Cerebellar cortex (tissue), 1 donor: ENCODE measurements at regions not wholly inside any gene's neighbourhood (a gene's known extent, or its start where the extent isn't known, plus 50 kb on each side); places are given as distances from the start of the nearest gene placed in this dataset.

ENCODE experiments used
- DNase-seq: peaks from one replicate; pipeline ENCODE4 v3.0.0-alpha.2; 2015; ENCODE audit warnings: low spot score

DNA sequence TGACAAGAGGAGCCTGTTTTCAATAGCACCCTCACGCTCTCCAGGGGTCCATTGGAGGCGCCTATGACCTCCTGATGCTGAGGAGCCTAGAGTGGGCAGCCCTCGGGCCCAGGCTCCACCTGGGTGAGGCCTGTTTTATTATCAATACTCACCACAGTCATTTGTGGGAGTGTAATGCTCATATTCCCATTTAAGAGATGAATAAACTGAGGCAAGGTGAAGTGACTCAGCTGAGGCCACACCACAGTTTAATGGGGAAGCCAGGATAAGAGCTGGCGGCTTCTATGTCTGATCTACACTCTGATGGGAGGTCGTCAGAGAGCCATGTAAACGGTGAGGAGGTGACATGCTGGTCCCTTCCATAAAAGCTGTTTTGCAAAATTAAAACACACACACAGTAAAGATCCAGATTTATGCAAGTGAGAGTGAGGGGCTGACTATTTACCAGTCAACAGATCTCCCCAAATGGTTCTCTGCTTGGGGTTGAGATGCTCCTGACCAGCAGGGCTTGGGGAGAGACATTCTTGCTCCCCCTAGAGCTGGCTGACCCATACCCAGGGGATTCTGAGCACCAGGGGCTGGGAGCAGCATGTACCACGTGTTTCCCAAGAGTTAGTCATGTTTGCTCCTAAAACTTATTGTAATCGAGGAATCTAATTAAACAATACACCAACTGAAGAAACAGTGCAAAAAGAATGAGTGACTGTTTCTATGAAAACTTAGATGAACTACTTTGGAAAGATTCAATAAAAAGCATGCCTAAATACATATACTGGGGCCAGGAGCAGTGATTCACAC is 81.0 kb upstream of the INSIG1 start:
- DNase-seq, result no peak

DNA sequence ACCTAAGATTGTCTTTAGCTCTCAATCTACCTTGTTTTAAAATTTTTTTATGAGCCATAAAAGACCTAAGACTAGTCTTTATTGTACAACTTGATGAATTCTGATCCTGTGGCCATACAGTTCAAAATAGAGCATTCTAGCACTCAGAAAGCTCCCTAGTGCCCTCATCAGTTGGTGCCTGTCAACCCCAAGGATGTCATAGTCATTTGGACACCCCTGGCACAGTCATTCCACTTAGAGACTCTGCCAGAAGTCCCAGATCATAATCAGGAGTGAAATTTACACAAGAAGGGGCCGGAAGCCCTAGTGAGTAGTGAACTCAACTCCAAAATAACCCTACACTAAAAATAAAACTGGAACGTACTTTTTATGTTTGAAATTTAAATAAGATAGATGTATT is 80.0 kb upstream of the INSIG1 start:
- no peak for DNase-seq

DNA sequence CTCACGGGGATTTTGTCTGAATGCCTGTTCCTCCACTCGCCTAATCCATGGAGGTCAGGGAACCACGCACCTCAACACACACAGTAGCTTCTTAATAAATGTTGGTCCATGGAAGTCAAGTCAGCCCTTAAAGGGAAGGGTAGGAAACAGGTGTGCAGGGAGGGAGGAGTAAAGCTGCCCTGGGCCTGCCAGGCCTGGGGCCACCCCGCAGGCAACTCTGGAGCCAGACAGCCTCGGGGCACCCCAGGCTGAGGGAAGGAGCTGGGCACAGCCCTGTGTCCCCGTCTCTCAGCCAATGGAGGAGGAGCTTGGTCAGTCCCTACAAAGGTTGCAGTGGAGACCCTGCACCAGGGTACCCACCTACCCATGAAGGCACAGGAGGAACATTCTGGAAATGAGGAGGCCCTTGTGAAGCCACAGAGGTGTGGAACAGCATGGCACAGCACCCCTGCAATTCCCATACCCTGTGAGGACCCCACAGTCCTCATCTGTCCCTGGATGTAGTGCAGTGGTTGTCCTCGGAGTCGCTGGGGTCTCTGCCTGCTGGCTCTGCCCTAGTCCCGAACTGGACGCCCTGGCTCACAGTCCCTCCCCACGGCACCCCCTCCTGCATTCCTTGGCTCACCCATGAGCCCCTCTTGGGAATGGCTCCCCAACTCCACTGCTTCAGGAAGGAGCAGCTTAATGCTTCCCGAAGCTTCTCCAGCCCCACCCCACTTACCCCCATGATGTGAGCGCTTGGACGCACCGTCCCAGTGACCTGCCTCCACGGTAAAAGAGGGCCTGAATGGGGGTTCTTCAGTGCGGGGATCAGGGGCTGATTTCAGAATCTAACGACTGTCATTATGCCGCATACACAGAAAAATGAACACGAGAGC is 79.2 kb upstream of the INSIG1 start:
- DNase-seq, result no peak

DNA sequence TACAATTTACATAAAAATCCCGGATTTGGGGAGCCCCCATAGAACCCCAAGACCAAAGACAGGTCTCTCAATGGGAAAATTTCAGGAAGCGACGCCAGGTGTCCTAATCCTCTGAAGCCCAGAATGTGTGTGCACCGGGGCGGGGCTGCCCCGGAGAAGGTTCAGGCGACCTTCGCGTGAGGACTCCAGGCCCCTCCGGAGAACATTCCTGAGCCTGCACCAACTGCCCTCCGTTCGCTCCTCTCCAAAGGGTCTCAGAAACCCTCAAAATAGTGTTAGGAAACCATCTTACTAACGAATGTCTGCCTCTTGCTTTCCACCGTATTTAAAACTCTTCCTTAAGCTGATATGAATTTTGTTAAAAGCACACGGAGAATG is 78.5 kb upstream of the INSIG1 start:
- DNase-seq, result no peak

DNA sequence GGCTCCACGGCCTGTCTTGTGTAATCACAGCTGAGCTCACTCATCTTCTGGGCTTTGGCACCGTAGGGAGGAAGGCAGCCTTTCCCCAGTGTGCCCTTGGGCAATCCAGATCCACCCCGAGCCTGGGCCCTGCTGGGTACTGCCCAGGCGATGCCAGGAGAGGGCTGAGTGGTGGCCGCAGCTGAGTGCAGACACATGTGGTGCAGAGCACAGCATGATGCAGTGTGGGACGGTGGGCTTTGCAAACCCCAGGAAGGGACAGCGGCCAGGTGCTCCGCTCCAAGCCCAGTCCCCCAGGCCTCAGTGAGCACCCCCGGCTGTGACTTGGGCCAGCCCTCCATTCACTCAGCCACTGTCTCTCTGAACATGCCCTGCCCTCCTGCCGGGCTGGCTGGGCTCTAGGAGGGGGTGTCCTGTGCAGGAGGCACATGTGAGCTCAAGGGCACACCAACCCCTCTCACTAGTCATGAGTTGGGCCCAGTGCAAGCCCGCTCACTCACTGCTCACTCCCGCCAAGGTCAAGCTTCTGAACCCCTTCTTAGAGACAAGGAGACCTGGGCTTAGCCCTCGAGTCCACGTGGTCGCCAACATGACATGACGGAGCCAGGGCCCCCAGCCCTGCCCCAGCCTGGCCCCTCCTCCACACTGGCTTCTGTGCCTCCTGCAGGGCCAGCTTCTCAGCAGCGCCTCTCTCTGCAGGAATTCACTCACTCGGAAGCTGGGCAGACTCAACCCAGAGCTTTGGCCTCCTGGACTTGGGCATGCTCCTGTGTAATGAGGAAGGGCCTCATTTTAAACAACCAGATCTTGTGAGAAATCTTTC is 77.5 kb upstream of the INSIG1 start:
- DNase-seq, result no peak

DNA sequence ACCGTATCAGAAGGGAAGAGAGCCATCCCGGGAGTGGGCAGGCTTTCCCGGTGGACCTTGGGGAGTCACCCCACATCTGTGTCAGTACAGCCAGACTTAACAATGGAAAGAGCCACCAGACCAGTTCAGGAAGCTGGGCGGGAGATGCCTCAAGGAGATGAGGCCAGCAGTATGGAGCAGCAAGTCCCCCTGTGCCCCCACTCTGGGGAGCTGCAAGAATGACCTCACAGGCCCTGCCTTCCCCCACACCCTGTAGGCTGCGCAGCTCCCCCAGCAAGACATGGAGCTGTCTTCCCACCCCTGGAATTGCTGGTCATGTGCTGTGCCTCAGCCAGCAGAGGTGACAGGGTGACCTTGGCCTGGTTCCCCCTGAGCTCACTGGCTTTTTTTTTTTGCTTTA is 76.8 kb upstream of the INSIG1 start:
- no peak for DNase-seq

DNA sequence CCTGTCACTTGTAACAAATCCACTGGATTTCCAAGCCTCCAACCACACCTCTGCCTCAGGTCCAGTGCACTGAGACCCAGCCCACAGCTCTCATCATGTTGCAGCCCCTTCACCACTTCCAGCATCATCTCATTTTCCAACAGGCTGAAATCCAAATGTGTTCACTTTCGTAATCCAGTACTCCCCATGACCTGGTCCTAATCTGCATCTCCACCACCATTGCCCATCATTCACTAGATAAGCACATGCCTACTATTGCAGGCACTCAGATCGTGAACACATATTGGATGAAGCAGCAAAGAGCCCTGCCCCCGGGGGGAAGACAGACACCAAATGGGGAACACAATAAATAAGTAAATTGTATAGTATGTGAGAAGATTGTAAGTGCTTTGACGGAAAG is 76.1 kb upstream of the INSIG1 start:
- DNase-seq, result no peak

DNA sequence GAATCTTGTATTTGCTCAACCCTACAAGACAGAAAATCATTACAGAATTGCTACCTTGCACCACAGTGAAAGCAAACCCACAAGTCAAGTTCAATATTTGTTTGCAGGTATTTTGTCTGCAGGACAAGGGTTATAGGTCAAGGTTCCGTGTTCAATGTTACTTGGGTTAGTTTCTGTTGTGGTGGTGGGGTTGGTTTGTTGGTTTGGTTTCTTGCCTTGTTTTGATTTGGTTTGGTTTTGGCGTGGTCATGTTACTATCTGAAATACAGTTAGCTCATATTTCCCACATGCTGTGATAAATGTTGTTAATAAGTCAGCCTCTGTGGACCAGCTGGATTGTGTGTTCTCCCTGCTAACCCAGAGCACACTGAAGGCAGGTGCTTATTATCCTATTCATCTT is 75.6 kb upstream of the INSIG1 start:
- no peak for DNase-seq

DNA sequence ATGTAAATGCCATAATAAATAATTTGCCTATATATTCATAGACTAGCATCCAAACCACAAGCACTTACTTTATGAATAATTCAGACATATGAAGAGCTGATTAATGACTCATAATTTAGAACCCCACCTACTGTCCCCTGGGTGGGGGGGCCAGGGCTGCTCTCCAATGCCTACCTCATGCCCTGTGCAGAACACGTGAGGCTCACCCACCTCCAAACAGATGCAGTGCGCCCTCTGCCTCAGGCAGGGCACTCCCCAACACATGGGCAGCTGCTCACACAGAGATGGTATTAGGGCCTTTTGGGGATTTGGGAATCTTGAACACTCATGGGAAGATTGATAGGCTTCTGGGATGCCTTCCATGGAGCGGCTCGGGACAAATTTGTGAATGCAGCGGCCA is 75.1 kb upstream of the INSIG1 start:
- no peak for DNase-seq

DNA sequence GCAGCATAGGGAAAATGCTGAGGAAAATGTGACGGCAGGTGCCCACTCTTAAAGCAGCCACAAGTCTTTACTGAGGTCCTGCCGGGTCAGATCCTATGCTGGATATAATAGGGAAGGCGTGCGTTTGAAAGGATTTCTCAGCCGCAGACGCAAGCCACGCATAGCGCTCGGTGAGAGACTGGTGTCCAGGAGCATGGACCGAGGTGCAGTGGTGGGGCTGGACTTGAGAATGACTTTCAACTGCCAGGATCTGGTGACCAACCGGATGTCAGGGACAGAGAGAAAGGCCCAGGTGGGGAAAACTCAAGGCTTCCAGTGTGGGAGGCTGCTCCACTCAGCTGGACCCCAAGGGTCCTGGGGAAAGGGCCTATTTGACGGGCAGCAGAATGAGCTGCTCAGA is 74.7 kb upstream of the INSIG1 start:
- no peak for DNase-seq

DNA sequence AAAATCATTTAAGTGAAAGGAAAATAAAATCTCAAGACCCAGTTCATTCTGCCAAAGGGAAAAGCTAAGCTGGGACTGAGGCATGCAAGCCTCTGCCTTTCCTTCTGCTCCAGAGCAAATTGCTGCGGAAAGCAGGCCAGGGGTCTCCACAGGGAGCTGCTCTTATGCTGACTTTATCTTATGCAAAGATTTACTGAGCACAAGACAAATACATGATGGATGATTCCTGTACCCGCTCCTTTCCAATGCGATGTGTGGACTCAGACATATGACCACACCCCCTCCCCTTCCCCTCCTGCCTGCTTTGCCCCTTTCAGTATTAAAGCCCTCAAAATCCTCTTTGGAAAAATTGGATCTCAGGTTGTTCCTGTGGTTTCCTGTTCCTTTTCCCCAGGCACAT is 74.2 kb upstream of the INSIG1 start:
- no peak for DNase-seq

DNA sequence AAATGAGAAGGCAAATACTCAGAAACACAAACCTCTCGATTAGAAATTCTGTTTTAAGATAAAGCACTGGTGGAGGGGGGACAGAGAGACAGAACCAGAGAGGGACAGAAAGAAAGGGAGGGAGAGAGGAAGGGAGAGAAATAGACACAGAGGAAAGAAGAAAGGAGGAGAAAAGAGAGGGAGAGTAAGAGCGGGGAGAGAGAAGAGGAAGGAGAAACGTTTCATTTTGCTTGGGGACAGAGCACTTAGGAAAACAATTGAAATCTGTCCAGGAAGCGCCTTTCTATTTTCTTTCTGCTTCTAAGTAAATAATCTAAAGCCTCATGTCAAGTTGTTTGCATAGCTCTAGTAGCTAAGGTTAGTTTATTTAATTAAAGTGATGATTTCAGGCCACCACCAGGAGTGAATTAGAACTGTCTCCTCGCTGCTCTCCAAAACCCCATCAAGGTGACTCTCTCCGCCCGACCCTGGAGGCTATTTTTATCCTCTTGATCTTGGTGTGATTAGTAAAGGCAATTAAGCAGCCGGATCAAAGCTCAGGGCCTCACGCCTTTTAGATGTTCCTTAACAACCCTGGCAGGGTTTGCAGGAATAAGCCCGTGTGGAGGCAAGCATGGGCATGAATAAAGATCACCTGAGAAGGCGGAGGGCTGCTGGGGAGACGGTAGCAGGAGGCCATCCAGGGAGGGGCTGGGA is 73.4 kb upstream of the INSIG1 start:
- no peak for DNase-seq

DNA sequence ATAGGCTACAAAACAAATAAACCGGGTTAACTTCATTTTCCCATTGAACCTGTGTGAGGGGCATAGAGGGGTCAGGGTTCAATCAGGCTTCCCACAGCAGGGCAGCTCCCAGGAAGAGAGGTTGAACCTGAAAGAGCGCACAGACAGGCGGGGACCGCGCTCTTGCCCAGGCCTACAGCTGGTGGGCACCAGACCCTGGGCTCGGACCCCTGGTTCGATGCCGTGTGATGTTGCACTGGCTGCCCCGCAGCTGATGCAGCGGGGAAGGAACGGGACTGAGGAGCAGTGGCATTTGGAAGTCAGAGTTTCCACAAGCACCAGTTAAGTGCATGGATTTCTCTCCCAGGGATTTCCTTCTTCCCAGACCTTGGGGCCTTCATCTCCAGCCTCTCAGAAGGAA is 72.6 kb upstream of the INSIG1 start:
- no peak for DNase-seq

DNA sequence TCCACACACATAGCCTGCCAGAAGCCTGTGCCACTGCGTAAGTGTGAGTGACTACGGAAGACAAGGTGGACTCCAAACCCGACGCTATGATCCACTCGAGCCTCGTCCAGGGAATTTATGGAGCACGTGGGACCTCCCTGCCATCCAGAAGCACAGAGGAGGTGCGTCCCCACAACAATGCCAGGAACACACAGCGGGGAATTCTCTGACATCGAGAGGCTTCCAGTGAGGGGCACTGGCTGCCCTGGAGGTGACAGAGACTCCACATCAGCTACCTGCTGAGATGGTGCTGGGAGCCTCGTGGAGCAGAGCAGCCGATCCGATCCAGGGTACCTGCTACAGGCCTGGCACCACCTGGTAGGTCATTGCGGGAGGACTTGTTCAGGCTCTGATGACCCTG is 72.2 kb upstream of the INSIG1 start:
- DNase-seq, result no peak

DNA sequence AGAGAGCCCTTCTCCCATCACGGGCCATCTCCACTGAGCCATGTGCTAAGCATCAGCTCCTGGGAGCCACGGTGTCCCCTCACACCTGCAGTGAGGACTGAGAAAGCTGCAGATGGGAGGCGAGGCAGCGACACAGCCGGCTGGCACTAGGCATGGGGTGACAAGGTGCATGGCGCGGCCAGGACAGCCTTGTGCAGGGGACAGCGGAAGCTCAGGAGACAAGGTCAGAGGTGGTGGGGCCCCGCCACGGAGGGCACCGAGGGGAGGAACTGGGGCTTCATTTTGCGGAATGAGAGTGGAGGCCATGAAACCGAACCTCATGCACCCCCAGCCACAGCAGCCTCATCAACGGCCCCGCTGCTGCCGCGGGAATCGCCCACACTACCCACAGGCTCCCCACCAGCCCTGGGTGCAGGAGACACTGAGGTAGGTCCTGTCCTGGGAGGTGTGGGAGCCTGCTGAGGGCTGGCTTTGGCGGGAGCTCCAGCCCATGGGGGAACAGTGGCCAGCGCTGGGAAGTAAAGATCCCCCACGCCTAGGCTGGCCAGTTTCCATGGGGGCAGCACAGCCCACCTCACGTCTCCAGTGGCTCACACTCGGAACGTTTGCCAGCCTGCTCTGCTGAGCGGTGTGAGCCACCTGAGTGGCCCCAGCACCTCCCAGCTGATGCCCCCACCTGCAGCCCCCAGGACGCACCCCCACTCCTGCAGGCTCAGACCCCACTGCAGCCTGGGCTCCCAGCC is 71.2 kb upstream of the INSIG1 start:
- no peak for DNase-seq

DNA sequence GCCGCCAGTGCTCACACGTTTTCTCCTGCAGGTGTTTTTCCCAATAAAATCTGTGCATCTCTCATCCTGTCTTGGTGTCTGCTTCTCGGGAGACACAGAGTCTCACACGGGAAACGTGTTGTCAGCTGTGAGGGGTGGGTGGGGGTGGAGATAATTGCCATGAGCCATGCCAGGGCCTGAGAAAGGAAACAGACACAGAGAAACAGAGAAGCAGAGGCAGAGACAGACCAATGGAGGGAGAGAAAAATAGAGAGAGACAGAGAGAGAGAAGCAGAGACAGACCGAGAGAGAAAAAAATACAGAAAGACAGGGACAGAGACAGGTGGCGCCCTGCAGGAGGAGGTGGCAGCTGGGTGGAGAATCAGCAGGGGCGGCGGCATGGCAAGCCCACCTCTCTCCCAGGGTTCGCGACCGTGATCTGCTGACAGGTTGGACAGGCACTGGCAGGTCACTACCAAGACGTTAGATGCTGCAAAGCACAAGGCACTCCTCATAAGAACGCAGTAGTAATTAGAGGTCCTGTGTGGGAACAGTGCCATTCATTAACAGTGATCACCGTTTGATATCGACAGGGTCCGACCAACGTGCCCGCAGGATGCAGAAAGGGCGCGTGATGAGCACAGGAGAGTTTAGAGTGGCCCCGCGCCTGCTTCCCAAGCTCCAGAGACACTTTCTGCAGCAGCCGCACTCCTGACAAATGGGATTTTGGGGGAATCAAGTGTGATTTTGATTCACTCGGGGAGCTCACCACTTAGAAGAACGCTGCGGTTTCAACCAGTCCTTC is 70.5 kb upstream of the INSIG1 start:
- no peak for DNase-seq

DNA sequence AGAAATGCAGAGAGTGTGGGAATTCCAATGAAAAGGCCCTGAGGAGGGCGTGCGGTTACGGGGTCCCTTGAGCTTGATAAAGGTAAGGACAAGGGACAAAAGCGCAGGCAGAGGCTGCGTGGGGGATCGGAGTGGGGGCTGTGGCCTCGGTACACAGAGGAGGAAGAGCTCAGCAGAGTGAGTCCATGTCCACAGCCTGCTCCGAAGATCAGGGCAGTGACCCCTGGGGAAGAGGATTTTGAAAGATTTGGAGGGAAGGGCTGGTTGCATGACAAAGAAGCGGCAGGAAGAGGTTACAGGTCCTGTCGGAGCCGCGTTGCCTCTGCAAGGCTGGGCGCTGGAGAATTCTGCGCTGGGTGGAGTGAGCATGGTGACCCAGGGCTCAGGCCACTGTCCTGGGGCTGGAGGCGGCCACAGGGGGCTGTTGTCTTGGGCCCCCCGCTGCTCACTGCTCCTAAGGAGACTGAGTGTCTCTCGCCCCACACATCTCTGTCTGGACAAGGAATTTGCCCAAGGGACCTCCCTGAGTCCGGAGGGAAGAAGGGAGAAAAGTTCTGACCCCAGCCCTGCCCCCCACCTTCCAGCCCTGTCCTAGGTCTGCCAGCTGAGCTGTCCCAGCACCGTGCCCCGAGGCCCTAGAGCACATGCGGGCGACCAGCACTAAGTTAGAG is 69.8 kb upstream of the INSIG1 start:
- no peak for DNase-seq

DNA sequence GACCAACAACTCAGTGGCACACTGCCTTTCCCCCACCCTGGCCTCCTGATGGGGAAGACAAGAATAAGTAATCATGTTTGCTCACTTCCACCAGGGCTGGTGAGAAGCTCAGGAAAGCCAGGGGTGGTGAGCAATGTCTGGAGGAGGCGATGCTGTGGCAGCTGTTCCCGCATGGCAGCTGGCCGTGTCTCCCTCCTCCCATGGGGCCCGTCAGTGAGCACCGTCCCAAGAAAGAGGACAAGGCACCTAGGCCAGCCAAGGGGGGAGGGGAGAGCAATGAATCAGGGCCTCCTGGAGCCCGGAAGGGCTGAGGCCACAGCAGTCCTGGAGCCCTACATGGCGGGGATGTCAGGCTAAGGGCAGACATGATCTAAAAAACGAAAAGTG is 69.2 kb upstream of the INSIG1 start:
- no peak for DNase-seq

DNA sequence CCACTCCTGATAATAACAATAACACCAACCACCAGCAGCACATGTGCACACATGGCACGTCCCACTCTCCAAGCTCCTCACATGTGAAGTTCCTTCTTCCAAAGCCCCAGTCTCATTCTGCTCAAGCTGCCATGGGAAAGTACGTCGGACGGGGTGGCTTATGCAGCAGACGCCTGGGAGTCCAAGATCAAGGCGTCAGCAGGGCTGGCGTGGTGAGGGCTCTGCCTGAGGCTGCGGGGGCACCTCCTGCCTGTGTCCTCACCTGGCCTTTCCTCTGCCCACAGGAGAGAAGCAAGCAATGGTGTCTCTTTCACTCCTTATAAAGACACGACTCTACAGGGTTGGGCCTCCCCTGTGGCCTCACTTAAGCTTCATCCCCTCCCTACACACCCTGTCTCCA is 68.8 kb upstream of the INSIG1 start:
- DNase-seq, result no peak
